ENCODE measurements at regions not wholly inside any gene's neighbourhood (a gene's known extent, or its start where the extent isn't known, plus 50 kb on each side); places are given as distances from the start of the nearest gene placed in this dataset.

- no peak for DNase-seq
These were observed 646.0 kb upstream of the CXADR start for GRCh38 chr21:16866851-16867250.

- no peak for DNase-seq
These were observed 642.7 kb upstream of the CXADR start for GRCh38 chr21:16870103-16870502.

GRCh38 chr21:16872616-16873015 lies 640.2 kb upstream of the CXADR start:
- no peak for DNase-seq

- DNase-seq, result no peak
These were observed 639.7 kb upstream of the CXADR start for GRCh38 chr21:16873176-16873575.

- DNase-seq, result no peak
These were observed 639.2 kb upstream of the CXADR start for GRCh38 chr21:16873596-16873995.

- DNase-seq, result no peak
These were observed 633.4 kb upstream of the CXADR start for GRCh38 chr21:16879479-16879878.

DNA sequence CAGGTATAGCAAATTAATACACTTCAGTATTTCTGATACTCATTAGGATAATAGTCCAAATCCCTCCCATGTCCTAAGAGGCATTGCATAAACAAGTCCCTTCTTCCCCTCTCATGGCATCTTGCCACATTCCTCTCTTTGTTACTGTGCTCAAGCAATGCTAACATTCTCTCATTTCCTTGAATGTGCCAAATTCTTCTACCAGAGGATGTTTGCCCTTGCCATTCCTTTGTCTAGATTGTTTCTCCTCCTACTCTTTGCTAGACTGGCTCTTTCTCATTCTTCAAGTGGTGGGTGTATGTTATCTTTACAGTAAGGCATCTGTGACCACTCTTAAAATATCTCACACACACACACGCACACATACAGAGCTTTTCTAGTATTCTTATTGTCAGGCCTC lies 621.0 kb upstream of the CXADR start:
- no peak for DNase-seq

- DNase-seq, result no peak
These were observed 612.2 kb upstream of the CXADR start for GRCh38 chr21:16900685-16901084.

GRCh38 chr21:16908077-16908476 lies 604.8 kb upstream of the CXADR start:
- DNase-seq, result no peak

DNA sequence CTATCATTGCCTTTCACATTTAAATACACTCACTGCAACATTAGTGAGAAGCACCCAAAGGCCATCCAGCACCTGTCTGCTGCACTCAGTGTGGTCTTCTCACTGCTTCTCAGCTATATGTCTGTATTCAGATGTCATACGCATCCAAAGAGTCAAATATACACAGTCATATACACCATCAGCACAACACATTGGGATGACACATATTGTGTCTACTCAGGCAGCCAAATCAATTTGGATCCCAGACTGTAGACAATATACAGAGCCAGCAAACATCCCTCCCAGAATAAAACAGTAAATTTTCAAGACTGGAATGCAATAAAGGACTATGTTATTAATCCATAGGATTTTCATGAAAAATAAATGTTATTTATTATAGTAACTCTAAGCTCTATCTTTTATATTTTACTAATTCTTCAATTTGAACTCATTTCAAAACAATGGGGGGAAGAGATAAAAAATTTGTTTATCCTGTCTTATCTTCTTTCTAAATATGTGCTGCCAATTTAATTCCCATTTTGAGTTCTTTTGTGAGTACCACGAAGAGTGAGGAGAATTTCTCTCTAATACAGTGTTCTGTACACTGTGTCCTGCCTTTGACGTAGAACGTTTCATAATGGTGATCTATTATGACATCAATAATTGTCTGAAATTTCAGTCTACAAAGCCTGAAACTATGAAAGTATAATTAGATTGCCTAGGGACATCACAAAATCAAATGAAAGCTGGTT lies 602.2 kb upstream of the CXADR start:
- DNase-seq, result no peak

DNA sequence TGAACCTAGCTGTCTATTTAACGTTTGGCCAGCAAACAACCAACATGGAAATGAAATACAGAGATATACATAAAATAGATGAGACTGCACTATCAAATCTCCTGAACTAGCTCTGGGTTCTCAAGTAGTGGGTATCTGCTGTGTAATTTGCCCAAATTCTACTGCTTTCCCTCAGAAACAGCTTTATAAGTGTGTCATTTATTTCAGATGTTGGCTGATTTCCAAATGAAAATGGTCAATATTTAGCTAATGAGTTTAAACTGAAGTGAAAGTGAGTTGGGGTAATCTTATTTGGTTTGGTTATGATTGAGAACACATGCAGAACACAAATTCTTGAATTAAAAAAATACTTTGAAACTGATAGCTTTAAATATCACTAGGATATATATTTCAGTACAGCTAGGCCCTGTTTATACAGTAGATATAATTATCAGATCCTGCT lies 601.7 kb upstream of the CXADR start:
- DNase-seq, result no peak

GRCh38 chr21:16912075-16912474 lies 600.8 kb upstream of the CXADR start:
- no peak for DNase-seq

DNA sequence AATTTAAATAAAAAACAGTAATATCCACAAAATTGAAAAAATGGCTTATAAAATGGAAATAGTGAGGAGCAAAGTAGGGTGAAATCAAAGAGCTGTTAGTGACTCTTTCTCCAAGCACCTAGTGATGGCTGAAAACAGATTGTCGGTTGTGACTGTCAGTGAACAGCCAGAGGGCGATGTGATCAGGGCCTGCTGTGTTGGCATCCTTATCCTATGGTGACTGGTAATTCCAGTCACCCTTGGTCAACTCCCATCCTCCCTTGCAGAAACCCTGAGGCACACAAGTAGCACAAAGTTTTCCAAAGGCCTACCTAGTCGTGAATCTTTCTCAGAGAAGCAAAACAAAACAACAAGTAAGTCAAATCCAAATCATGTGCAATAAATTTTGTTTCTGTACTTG lies 599.8 kb upstream of the CXADR start:
- no peak for DNase-seq

GRCh38 chr21:16928439-16928838 lies 584.4 kb upstream of the CXADR start:
- no peak for DNase-seq

GRCh38 chr21:16932314-16932713 lies 580.5 kb upstream of the CXADR start:
- DNase-seq, result no peak

DNA sequence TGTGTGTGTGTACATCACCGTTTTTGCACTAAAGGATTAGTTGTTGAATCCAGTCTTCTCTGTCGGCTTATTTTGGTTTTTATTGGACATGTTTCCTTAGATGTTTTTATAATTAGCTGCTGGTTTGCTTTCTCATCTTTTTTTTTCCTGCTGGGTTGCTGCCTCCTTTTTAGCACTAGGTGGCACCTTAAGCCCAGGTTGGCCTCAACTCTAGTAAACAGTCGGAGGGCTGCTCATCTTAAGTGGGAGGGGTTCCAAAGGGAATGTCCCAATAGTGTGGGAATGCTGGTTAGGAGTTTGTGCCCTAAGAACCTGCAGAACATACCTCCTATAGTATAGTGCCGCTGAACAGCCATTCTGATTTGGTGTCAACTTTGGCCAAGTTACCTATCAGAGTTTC lies 570.1 kb upstream of the CXADR start:
- DNase-seq, result no peak

DNA sequence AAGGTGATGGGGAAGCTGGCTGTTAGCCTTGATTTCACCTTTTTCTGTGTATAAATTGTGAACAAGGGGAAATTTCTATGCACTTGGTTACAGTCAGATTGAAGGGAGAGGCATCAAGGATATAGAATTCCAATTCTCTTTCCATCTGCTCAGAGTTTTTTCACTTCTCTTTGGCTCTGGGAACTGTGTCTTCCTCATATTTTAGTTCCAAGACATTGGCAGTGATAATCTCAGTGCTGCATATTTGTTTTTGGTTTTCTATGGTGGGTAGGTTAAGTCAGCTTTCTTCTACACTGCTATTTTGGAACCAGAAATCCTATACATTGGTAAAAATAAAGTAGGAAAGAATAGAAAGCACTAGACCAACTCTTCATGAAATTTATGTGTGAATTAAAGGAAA lies 569.6 kb upstream of the CXADR start:
- DNase-seq, result no peak

DNA sequence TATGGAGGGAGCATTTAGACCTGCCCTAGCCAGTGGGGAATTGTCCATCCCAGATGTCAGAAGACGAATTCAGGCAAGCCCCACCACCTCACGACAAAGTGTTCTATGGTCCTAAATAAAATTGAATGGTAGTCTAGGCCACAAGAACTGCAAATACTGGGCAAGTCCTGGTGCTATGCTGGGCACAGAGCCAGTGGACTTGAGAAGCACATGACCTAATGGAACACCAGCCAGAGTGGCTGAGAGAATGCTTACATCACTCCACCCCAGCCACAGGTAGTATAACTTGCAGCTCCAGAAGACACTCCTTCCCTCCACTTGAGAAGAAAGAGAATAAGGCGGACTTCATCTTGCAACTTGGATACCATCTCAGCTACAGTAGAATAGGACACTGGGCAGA lies 567.3 kb upstream of the CXADR start:
- DNase-seq, result no peak

DNA sequence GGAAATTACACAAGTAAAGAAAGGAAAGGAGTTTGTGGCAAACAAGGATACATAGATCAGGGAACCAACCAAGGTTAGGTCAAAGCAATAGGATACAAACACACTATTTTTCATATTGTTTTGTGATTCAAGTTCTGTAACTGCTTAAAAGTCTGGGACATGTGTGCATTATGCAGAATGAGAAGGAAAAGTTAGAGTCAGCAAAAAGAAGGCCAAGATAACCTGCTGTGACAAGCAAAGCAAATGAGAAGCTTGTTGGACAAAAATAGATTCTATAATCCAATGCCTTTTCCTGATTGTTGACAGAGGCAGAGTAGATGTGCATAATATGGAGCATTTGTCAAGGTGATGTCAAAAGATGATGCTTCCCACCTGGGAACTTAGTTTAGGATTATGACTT lies 556.0 kb upstream of the CXADR start:
- DNase-seq, result no peak

- DNase-seq, result no peak
These were observed 547.4 kb upstream of the CXADR start for GRCh38 chr21:16965424-16965823.

DNA sequence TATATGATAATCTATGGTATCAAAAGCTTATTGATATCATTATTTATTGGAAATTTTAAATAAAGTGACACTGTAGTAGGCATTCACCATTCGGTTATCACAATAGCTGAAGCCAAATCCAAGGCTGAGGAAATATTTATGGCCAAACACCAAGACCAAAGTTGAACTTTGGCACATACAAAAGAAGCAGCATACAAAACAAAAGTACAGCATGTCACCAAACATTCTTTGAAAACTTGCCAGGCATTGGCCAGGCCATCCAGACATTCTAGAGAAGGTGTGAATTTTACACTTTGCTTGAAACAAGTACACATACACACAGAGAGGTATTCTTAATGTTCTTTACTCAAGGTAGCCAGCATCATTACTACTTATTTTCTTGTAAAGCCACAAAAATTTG lies 544.4 kb upstream of the CXADR start:
- DNase-seq, result no peak

DNA sequence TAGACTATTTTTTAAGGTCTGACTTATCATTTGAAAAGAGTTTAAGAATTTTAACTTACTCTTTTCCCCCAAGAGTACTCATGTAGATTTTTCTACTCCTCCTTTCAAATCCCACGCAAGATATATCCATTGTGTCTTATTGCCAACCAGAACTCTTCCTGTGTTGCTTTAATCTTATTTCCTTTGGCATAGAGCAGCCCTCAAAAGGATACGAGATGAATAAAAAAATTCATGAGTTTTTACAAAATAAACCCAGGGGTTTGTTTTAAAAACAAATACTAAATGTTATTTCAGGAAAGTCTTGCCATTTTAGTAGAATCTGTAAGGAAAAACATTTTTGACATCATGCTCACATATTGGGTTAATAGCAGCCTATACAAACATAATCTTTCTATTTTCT lies 543.2 kb upstream of the CXADR start:
- DNase-seq, result no peak

DNA sequence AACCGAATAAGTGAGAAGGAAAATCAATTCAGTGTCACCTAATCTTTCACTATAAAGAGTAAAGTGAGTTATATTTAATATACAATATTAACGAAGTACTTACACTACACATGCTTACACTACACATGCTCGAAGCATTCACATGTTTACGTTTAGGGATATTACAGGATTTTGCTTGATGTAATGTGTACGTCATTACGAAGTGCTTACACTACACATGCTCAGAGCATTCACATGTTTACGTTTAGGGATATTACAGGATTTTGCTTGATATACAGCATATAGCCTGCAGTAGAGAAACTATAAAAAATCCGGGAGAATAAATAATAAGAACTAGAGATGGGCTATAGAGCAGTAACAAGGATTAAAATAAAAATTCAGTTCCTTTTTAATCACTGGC lies 538.8 kb upstream of the CXADR start:
- no peak for DNase-seq

- DNase-seq, result no peak
These were observed 536.6 kb upstream of the CXADR start for GRCh38 chr21:16976193-16976592.

DNA sequence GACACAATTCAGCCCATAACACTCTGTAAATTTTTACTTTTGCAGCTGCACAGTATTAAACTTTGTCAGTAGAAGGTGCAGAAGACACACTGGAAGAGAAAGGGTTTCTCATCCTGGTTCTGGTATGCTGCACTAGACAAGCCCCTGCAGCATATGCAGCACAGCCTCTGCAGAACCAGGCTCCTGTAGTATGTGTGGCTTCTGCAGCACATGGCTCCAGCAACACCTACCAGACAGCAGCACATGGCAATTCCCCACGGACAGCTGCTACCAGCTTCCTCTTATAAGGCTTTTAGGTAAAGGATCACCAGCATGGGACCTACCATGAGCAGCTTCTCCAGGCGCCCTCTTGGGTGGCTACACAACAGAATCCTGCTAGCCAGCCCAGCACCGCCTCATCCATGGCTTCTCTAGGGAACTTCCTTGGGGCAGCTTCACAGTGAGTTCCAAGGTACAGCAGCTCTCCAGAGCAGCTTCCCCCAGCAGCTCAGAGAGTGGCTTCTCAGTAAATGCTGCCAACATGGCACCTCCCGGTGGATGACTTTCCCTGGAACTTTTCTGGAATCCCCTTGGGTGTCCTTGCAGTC lies 534.4 kb upstream of the CXADR start:
- DNase-seq, result no peak

Data from CD4-positive, alpha-beta T cell treated with Interleukin-1 beta for 1 hour (primary cell).